ENCODE measurements at regions not wholly inside any gene's neighbourhood (a gene's known extent, or its start where the extent isn't known, plus 50 kb on each side); places are given as distances from the start of the nearest gene placed in this dataset.

GRCh38 chr3:177493091-177493490, 295.8 kb upstream of the TBL1XR1 start:
- Histone ChIP-seq H3K4ac (replicated peaks; ENCODE audit: insufficient read length, low read depth, low read length) (no peak overlapping the region), H3K23me2 (ENCODE audit: low read depth, low read length) (no peaks in the 10 kb centered on the region; the same call in 1 of the 2 replicates), H2AK5ac (ENCODE audit: low read depth, low read length) (no peak overlapping the region), H2BK20ac (ENCODE audit: low read length) (no peak overlapping the region), H3K79me1 (ENCODE audit: low read depth, low read length) (no peaks in the 10 kb centered on the region), H3K18ac (ENCODE audit: extremely low read depth, low read length) (no peak overlapping the region), H3K14ac (ENCODE audit: insufficient read length) (no peak overlapping the region), H2BK15ac (ENCODE audit: low read length) (no peak overlapping the region), H4K20me1 (replicated peaks in 1 of 2; ENCODE audit: control insufficient read depth in 1 of 2, insufficient read depth in 2 of 2, low read length in 2 of 2) (no peaks in the 10 kb centered on the region), H3K4me2 (ENCODE audit: insufficient read depth in 1 of 2, low read depth in 2 of 2, low read length in 2 of 2) (no peak overlapping the region), H3K56ac (replicated peaks; ENCODE audit: insufficient read length, low read depth, low read length) (no peak overlapping the region), H3K4me3 (ENCODE audit: extremely low read depth in 1 of 4, insufficient read depth in 2 of 4, low read depth in 3 of 4, low read length in 4 of 4) (no peak overlapping the region), H3K27me3 (replicated peaks in 1 of 4; ENCODE audit: control insufficient read depth in 3 of 4, extremely low read depth in 1 of 4, insufficient read depth in 3 of 4, low read length in 3 of 4) (no peaks in the 10 kb centered on the region), H2BK5ac (ENCODE audit: low read depth, low read length) (no peak overlapping the region), H3K4me1 (replicated peaks in 1 of 4; ENCODE audit: control insufficient read depth in 3 of 4, insufficient read depth in 4 of 4, low read length in 3 of 4) (no peaks in the 10 kb centered on the region), H3K23ac (ENCODE audit: insufficient read length) (no peak overlapping the region), H3K79me2 (ENCODE audit: control insufficient read depth in 1 of 2, insufficient read depth in 2 of 2, low read length in 2 of 2) (no peaks in the 10 kb centered on the region), H4K5ac (ENCODE audit: insufficient read length, low read depth, low read length) (no peak overlapping the region), H3K9me3 (ENCODE audit: insufficient read depth in 2 of 2, low read depth in 1 of 2, low read length in 1 of 2) (no peaks in the 10 kb centered on the region), H3K36me3 (ENCODE audit: control insufficient read depth in 2 of 4, insufficient read depth in 4 of 4, low read length in 3 of 4) (no peaks in the 10 kb centered on the region), H2BK120ac (replicated peaks; ENCODE audit: low read depth, low read length) (no peak overlapping the region), H3K9ac (replicated peaks in 1 of 4; ENCODE audit: extremely low read depth in 1 of 4, low read depth in 3 of 4, low read length in 3 of 4) (no peak overlapping the region), H4K91ac (replicated peaks; ENCODE audit: insufficient read length, low read length) (no peak overlapping the region), H2BK12ac (ENCODE audit: low read depth, low read length) (no peak overlapping the region), H3K27ac (ENCODE audit: low read depth, low read length) (no peak overlapping the region), H2AFZ (ENCODE audit: low read length) (no peak overlapping the region), H4K8ac (ENCODE audit: extremely low read depth, insufficient read depth, low read length) (no peak overlapping the region)
- ChIA-PET CTCF (ENCODE audit: partially characterized antibody) (no interaction called here), POLR2A (ENCODE audit: partially characterized antibody) (no interaction called here)
- 87% methylated on average over 2 of the region's 2 CpGs; no CpG with 5 or more reads in 1 of the 2 experiments for WGBS, 2 experiments (ENCODE audit: extremely low coverage in 1 of 2, insufficient coverage in 1 of 2, insufficient read length in 1 of 2, insufficient replicate concordance in 2 of 2, low coverage in 1 of 2, low lambda C conversion rate in 2 of 2, missing lambda C conversion rate in 1 of 2)
- DNase-seq (ENCODE audit: low read depth in 1 of 2, low spot score in 2 of 2) (no peak), FAIRE-seq (no peak)
- TF ChIP-seq EGR1 (IDR thresholded peaks at IDR 0.05; ENCODE audit: borderline replicate concordance, low read depth, low read length) (no peak), CBX8 (IDR thresholded peaks at IDR 0.05; ENCODE audit: borderline replicate concordance, low read depth, low read length) (no peak), RXRA (IDR thresholded peaks at IDR 0.05; ENCODE audit: insufficient read depth, low read depth, low read length) (no peak), TAF7 (optimal IDR thresholded peaks at IDR 0.05; ENCODE audit: borderline replicate concordance, low read depth, low read length) (no peak), ATF3 (IDR thresholded peaks at IDR 0.05; ENCODE audit: insufficient read depth, low read depth, low read length) (no peak), E2F6 (IDR thresholded peaks at IDR 0.05) (no peak), KDM4A (IDR thresholded peaks at IDR 0.05; ENCODE audit: low read depth, low read length, severe bottlenecking) (no peak), USF2 (IDR thresholded peaks at IDR 0.05; ENCODE audit: low read length) (no peak), TBP (IDR thresholded peaks at IDR 0.05; ENCODE audit: low read depth, low read length) (no peak), CREB1 (IDR thresholded peaks at IDR 0.05) (no peak), RFX5 (IDR thresholded peaks at IDR 0.05; ENCODE audit: borderline replicate concordance, low read depth, low read length) (no peak), SIRT6 (IDR thresholded peaks at IDR 0.05; ENCODE audit: low read length) (no peak), TEAD4 (IDR thresholded peaks at IDR 0.05; ENCODE audit: low read depth, low read length) (no peak)
